ENCODE measurements at regions not wholly inside any gene's neighbourhood (a gene's known extent, or its start where the extent isn't known, plus 50 kb on each side); places are given as distances from the start of the nearest gene placed in this dataset.

DNA sequence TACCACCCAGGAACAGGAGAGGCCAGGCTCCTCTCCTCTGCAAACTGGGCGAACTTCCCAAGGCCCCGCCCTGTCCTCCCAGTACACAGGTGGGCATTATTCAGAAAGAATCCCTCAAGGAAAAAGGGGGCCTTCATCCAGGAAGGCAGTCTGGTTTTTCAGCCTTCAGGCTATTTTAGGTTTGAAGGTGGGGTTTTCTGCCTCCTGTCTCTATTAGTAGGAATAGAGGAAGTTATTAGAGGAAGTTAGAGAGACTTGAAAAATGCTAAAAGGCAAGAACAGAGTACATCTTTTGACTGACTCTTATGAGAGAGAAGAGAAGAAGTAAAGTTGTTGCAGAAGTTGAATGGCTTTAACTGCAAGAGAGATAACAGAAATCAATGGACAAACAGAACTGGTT, 250.9 kb upstream of the SORCS1 start:
- DNase-seq (ENCODE audit: extremely low read depth in 1 of 11, low read depth in 9 of 11, low spot score in 4 of 11), result no peak

DNA sequence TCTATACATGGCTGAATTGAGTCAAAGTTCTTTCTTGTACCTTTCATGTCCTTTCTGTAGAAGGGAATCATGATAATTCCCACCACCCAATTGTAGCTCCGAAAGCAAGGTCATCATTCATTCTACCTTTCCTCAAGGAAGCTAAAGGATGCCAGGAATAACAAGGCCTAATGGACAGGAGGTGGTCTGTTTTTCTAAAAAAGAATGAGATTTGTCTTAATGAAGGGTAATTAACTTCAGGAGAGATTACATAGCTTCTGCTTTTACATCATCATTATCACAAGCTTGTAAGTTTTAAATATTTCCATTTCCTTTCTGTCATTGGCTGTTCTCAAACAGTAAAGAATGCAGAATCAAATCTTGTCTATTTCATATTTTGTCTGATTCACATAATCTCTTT, 249.5 kb upstream of the SORCS1 start:
- no peak for DNase-seq (ENCODE audit: extremely low read depth in 1 of 11, low read depth in 9 of 11, low spot score in 4 of 11)

DNA sequence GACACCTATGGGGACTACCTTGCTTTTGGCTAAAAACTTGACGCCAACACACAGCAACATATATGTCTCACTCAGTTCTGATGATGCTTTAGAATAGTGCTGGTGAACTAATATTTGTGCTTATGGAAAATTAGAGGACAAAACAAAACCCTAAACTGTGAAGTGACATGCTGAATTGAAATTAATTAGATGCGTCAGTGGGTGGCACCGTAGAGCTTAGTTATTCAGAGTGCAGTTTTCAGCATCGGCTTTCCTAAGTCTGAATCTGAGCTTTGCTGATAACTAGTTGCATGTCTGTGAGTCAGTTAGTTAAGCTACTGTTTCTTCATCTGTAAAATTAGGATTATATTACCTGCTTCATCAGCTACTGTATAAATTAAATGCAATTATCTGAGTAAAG, 245.0 kb upstream of the SORCS1 start:
- DNase-seq (ENCODE audit: extremely low read depth in 1 of 11, low read depth in 9 of 11, low spot score in 4 of 11), result peak in 6 of 11 donors; percentile 9 to 20 (median 14)

DNA sequence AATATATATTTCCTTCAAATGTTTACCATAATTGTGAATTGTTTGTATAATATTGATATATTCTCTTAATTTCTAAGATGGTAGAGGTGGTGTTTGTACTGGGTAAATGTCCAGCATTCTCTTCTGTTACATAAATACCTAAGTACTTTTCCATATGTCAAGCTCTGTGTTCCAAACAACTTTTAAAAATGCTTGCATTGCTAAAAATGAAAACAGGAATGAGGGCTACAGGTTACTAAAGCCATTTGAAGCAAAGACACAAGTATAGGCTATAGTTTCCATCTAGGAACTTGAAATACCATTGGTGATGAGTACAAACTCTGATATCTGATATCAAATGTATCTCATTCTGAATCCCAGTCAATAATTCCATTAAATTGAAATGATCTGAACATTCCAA, 233.6 kb upstream of the SORCS1 start:
- DNase-seq (ENCODE audit: extremely low read depth in 1 of 11, low read depth in 9 of 11, low spot score in 4 of 11), result no peak

DNA sequence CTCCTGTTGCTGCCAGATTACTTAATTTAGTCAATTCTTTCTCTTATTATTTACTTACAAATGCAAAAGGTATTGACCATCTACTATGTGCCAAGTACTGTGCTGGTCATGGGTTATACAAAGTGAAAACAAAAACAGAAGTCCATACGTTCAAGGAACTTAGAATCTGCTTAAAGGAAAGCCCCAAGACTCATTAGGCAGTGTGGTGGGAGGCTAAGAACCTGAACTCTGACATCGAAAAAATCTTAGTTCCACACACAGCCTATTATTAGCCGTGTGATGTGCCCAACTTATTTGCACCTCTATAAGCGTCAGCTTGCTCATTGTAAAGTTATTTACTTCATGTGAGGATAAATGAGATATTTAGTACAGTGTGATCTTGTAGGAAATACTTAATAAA, 227.4 kb upstream of the SORCS1 start:
- DNase-seq (ENCODE audit: extremely low read depth in 1 of 11, low read depth in 9 of 11, low spot score in 4 of 11), result no peak

DNA sequence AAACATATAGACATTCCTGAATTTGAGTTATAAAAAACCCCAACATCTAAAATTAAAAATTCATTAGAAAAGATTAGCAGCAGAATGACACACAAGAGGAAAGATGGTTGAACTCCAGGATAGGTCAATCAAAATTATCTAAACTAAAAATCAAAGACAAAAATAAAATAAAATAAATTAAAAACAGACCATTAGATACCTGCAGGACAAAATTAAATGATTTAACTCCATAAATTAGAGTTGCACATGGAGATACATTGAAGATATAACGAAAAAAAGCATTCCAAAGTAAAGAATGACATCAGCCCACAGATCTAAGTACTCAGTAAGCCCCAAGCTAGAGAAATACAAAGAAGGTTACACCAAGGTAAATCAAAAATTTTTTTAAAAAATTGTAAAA, 226.1 kb upstream of the SORCS1 start:
- DNase-seq (ENCODE audit: extremely low read depth in 1 of 11, low read depth in 9 of 11, low spot score in 4 of 11), result no peak

DNA sequence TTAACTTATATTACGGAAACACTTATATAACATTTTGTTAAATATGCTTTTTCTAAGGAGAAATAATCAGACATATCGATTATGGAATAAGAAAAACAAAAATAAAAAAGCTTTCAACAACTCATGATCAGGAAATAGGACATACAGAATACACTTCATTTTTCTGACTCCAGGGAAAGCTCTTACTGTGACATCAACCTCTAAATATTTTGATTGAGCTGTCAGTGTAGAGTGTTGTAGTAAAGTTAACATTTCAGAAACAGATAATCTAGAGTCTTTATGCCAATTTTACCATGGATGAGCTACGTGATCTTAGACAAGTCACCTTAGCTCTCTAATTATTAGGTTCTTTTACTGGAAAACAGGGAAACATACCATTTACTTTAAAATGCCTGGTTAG, 218.9 kb upstream of the SORCS1 start:
- DNase-seq (ENCODE audit: extremely low read depth in 1 of 11, low read depth in 9 of 11, low spot score in 4 of 11), result no peak

DNA sequence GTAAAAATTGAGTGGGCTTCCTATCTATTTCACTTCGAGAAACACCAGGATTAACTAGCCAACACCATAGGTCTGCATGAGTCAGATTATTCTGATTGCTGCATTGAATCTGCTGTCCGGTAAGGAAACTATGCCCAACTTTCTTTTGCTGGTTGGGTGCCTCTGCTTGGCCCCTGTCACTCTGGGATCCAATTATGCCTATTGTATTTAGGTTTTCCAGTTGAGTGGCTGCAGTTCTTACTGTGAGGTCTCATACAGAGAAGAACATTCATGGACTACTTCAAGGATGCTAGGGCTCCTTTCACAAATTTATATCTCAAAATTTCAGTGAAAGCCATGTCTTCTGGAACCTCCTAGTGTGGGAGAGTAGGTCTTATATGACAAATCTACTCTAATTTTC, 215.1 kb upstream of the SORCS1 start:
- DNase-seq (ENCODE audit: extremely low read depth in 1 of 11, low read depth in 9 of 11, low spot score in 4 of 11), result no peak

DNA sequence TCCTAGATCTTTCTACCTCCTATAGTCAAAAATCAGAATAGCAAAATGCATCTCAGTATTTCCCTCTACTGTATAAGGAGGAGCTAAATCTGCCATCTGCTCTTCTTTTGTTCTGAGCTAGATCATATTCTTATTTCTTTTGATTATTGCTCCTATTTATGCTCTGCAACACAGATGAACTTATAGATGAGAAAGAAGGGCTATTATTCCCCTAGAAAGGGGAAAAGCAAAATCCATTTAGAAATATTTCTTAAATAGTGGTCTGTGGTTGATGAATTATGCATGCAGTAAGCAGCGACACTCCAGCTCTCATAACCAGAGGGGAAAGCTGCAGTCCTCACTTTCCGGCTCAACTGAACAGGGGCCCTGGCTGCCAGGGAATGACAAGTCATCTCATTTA, 207.3 kb upstream of the SORCS1 start:
- no peak for DNase-seq (ENCODE audit: extremely low read depth in 1 of 11, low read depth in 9 of 11, low spot score in 4 of 11)

DNA sequence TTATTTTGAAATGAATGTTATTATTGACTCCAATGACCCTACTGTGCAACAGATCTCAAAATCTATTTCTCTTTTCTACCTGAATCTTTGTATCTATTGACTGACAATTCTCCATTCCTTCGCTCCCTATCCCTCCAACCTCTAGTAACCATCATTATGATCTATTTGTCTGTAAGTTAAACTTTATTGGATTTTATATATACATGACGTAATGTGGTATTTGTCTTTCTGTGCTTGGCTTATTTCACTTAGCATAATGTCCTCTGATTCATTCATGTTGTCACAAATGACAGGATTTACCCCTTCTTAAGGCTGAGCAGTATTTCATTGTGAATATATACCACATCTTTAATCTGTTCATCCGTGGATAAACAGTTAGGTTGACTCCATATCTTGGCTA, 200.4 kb upstream of the SORCS1 start:
- no peak for DNase-seq (ENCODE audit: extremely low read depth in 1 of 11, low read depth in 9 of 11, low spot score in 4 of 11)

DNA sequence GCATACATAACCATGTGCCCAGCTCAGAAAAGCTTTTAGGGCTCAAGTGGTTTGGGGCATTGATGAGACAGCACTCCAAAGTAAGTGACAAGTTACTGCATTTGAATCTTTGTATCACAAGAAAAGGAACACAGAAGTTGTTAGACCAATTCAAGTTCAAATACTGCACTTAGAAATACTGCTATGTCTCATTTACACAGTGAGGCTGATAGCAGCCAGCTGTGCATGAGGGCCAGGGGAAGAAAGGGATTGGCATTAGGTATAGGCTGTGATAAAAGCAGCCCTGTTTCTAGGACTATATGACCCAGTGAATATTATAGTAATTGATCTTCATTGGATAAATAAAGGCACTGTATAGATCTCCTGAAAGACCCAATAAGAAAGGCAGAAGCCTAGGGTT, 197.8 kb upstream of the SORCS1 start:
- DNase-seq (ENCODE audit: extremely low read depth in 1 of 11, low read depth in 9 of 11, low spot score in 4 of 11), result no peak

DNA sequence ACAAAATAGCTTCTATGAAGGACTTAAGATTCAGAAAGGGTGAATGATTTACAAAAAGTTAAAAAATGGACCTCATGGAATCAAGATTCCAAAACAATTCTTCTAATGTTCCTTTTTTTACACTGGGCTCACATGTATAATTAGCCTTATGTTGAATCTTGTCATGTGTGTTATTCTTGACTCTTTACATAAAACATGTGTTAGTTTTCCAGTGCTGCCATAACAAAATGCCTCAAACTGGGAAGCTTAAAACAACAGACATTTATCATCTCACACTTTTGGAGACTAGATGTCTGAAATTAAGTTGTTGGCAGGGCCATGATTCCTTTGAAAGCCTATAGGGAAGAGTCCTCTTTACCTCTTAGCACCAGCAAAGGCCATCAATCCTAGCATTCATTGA, 192.5 kb upstream of the SORCS1 start:
- DNase-seq (ENCODE audit: extremely low read depth in 1 of 11, low read depth in 9 of 11, low spot score in 4 of 11), result no peak

DNA sequence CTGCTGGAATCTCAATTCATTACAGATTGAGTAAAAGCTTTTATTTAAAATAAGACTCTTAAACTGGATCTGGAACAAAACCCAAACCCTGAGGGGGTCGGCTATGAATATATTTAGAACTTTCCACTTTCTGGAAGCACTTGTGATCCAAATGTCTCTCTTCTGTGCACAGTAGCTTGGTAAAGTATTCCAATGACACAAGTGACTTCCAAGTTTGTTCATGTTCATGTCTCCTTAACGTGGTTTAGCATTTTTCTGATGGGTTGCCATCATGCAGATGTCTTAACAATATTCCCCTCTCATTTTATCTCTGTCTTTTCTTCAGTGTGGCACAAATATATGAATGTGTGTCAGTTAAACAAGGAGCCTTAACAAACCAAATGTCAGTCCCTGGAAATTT, 191.9 kb upstream of the SORCS1 start:
- DNase-seq (ENCODE audit: extremely low read depth in 1 of 11, low read depth in 9 of 11, low spot score in 4 of 11), result no peak

DNA sequence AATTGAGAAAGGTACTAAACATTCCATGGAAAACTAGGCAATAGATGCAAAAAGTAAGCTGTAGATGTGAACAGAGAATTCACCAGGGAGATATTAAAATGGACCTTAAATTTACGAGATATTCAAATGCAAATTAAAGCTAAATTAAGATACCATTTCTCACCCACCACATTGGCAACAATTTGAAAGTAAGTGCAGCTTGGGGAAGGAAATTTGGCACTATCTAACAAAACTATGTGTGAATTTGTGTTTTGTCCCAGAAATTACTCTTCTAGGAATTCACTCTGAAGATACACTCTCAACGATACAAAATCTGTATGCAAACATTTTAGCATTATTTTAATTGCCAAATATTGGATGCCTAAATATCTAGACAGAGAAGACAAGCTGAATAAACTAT, 178.2 kb upstream of the SORCS1 start:
- no peak for DNase-seq (ENCODE audit: extremely low read depth in 1 of 11, low read depth in 9 of 11, low spot score in 4 of 11)

DNA sequence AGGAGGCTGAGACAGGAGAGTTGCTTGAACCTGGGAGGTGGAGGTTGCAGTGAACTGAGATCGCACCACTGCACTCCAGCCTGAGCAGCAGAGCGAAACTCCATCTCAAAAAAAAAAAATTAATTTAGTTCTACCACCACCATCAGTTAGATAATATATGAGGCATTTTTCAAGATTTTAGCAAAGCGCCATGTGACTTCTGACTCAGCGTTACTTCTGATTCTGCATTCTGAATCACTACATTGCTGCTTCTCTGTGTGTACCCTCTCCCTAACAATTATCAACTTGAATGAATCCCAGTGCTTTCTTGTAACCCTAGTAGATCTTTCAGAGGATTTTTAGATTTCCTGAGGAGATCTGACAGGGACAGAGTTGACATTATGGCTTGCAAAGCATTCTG, 176.8 kb upstream of the SORCS1 start:
- DNase-seq (ENCODE audit: extremely low read depth in 1 of 11, low read depth in 9 of 11, low spot score in 4 of 11), result no peak

DNA sequence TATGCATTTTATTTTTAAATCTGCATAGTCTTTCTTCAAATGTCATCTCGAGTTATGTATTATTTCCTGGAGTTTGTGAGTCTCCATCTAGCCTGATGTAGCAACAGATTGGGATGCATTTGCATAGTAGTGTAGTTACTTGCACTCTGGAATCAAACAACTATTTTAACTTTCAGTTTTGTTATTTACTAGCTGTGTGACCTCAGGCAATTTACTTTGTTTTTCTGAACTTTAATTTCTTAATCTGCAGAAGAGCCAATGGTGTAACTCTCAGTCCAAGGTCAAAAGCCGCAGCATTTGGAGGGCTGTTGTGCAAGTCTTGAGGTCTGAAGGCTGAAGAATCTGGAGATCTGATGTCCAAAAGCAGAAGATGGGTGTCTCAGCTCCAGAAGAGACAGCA, 175.8 kb upstream of the SORCS1 start:
- DNase-seq (ENCODE audit: extremely low read depth in 1 of 11, low read depth in 9 of 11, low spot score in 4 of 11), result peak in 5 of 11 donors; percentile 1 to 9 (median 3)

DNA sequence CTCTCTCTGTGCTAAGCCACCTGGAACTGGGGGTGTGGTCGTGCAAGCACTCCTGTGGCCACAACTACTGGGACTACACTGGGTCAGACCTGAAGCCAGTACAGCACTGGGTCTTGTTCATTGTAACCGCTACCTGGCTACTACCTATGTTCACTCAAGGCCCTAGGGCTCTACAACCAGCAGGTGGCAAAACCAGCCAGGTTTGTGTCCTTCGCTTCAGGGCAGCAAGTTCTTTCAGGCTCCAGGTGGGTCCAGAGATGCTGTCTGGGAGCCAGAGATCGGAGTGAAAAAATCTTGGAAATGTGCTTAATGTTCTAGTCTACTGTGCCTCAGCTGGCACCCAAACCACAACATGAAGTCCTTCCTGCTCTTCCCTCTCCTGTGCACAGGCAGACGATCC, 171.6 kb upstream of the SORCS1 start:
- DNase-seq (ENCODE audit: extremely low read depth in 1 of 11, low read depth in 9 of 11, low spot score in 4 of 11), result no peak

DNA sequence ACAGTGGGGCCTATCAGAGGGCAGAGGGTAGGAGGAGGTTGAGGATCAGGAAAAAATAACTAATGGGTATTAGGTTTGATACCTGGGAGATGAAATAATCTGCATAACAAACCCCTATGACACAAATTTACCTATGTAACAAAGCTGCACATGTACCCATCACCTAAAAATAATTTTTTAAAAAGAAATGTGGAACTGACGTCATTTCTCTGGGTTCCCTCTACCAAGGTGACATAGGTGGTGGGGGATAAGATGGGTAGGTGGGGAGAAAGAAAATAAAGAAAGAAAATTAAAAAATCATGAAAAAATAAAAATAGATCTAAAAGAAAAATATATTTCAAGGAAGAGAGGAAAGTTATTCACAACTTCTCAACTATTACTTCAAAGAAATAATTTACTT, 153.1 kb upstream of the SORCS1 start:
- no peak for DNase-seq (ENCODE audit: extremely low read depth in 1 of 11, low read depth in 9 of 11, low spot score in 4 of 11)

DNA sequence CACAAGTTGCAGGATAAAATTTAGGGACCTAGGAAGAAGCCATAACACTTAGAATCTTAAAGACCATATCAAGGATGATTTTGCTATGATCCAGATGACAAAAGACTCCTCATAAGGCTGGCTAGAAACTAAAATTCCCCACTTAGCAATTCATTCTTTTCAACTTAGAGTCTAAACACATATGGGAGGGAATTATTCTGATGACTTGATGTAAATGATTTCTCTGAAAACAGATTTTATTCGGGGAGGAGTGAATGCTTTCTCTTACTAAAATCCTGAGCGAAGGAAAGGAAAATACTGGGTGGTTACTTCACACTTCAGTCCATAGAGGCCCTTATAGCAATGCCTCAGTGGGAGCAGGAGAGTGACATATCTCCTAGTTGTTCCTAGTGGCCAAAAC, 138.7 kb upstream of the SORCS1 start:
- DNase-seq (ENCODE audit: extremely low read depth in 1 of 11, low read depth in 9 of 11, low spot score in 4 of 11), result no peak

DNA sequence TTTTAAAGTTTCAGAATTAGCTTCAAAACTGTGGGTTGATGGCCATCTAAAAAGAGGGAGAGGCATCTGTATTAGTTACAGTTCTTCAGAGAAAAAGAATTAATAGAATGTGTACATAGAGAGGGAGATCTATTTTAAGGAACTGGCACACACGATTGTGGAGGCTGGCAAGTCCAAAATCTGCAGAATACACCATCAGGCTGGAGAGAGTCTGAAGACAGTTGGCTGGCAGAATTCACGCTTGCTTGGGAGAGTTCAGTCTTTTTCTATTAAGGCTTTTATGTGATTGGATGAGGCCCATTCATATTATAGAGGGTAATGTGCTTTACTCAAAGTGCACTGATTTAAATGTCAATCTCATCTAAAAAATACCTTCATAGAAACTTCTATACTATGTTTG, 135.1 kb upstream of the SORCS1 start:
- no peak for DNase-seq (ENCODE audit: extremely low read depth in 1 of 11, low read depth in 9 of 11, low spot score in 4 of 11)

DNA sequence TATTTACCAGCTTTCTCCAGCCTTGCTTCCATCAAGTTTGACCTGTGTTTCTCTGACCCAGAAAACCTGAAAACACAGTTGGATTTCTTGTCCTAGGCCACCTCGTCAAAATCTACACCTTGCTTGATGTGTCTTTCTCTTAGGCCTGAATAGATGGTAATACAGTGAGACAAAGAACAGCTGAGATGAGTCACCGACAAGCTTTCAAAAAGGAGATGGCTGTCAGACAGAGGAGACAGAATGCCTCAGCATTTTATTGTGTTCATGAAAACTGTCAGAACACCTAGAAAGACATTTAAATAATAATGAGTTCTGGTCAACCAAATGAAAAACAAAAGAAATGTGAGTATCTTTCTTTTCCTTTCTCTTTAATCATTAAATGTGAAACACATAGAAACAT, 119.7 kb upstream of the SORCS1 start:
- no peak for DNase-seq (ENCODE audit: extremely low read depth in 1 of 11, low read depth in 9 of 11, low spot score in 4 of 11)

DNA sequence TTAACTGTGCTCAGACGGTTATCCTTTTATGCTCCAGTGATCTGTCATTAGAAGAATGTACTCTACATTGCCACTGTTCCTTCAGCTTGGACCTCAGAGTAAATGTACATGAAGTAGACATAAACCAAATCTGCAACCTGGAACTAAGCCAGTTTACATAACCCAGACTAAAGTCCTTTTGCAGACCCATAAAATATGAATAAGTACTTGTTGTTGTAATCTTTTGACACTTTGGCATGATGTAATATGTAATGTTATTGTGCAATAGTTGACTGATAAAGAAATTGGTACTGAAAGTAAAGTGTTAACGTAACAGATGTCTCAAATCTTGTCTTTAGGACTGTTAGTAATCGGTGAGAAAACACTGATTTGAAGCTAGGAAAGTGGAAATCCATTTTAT, 115.8 kb upstream of the SORCS1 start:
- DNase-seq (ENCODE audit: extremely low read depth in 1 of 11, low read depth in 9 of 11, low spot score in 4 of 11), result peak in 5 of 11 donors; percentile 15 to 37 (median 18)
